ENCODE measurements at regions not wholly inside any gene's neighbourhood (a gene's known extent, or its start where the extent isn't known, plus 50 kb on each side); places are given as distances from the start of the nearest gene placed in this dataset.

DNA sequence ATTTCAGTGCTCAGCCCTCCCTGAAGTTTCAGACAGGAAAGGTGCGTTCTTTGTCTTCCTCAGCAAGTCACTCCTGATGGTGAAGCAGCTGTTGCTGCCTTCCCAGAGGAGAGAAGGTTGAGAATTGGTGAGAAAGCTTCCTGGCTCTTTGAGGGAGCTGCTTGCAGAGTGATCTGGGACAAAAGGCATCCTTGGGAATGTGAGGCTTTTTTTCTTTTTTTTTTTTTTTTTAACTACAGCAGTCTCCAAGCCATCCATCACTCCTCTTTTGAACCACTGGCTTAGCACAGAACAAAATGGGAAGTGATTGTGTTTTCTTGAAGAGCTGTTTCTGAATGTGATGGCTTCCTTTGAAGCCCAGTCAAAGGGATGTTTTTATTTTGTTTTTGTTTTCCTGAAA, 120.4 kb upstream of the LRIG3 start (continued):
- TF ChIP-seq, protein P1, sequence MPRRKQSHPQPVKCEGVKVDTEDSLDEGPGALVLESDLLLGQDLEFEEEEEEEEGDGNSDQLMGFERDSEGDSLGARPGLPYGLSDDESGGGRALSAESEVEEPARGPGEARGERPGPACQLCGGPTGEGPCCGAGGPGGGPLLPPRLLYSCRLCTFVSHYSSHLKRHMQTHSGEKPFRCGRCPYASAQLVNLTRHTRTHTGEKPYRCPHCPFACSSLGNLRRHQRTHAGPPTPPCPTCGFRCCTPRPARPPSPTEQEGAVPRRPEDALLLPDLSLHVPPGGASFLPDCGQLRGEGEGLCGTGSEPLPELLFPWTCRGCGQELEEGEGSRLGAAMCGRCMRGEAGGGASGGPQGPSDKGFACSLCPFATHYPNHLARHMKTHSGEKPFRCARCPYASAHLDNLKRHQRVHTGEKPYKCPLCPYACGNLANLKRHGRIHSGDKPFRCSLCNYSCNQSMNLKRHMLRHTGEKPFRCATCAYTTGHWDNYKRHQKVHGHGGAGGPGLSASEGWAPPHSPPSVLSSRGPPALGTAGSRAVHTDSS (CRISPR knock-in tag; conservative IDR thresholded peaks at IDR 0.05): no peak
- TF ChIP-seq CEBPG (CRISPR knock-in tag; IDR thresholded peaks at IDR 0.05): no peak

DNA sequence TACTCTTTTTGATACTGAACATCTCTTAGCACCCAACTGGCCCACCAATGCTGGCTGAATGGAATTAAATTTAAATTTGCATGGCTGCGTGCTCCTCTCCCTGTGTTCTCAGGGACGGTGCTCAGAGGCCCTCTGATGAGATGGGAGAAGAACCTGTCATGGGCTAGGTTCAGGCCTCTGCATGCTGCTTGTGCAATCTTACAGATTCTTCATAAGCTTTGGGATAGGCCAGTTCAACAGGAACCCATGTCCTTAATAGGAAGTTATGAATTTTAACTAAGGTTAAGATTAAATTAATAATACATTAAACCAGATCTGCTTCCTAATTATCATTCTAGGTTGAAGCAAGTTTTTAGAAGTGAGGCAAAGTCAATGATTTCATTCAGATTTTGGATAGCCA, 119.7 kb upstream of the LRIG3 start:
- H3K4me2 ChIP-seq (ENCODE audit: low read depth, low read length): no peak overlapping the region
- no peaks in the 10 kb centered on the region for H3K27me3 ChIP-seq (ENCODE audit: control insufficient read depth in 1 of 2, insufficient read depth in 2 of 2, low read length in 2 of 2)
- POLR2A ChIA-PET: no interaction called here
- CTCF ChIA-PET (ENCODE audit: low intra/inter-chr PET ratio, low total read pairs): no interaction called here
- H4K20me1 ChIP-seq (ENCODE audit: insufficient read depth, low read length): no peaks in the 10 kb centered on the region
- no peaks in the 10 kb centered on the region for H3K9me3 ChIP-seq (ENCODE audit: low read length)
- in situ Hi-C loops (cut with HindIII; ENCODE audit: extremely low pct_ligation_motif_present, low pct_unique_long_range_greater_than_20kb) (no loop called here), intact Hi-C loops (cut with micrococcal nuclease; ENCODE audit: unreplicated experiment) (no loop called here)
- DNase-seq (ENCODE audit: low spot score): no peak
- H2AFZ ChIP-seq (ENCODE audit: low read length): no peak overlapping the region
- H3K36me3 ChIP-seq (replicated peaks in 1 of 2; ENCODE audit: control insufficient read depth in 1 of 2, insufficient read depth in 2 of 2, low read length in 2 of 2): no peaks in the 10 kb centered on the region
- no peak overlapping the region for H3K4me3 ChIP-seq (replicated peaks in 1 of 3; ENCODE audit: insufficient read depth in 1 of 3, low read depth in 2 of 3, low read length in 3 of 3)
- H3K9ac ChIP-seq (ENCODE audit: insufficient read depth, low read depth, low read length): no peak overlapping the region
- FAIRE-seq: no peak
- no peak for ATAC-seq
- H3K79me2 ChIP-seq (ENCODE audit: insufficient read depth, low read length): no peaks in the 10 kb centered on the region
- TF ChIP-seq KDM6A (CRISPR knock-in tag; IDR thresholded peaks at IDR 0.05; ENCODE audit: low read depth): no peak
- TF ChIP-seq, protein P2, sequence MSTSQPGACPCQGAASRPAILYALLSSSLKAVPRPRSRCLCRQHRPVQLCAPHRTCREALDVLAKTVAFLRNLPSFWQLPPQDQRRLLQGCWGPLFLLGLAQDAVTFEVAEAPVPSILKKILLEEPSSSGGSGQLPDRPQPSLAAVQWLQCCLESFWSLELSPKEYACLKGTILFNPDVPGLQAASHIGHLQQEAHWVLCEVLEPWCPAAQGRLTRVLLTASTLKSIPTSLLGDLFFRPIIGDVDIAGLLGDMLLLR (CRISPR knock-in tag; IDR thresholded peaks at IDR 0.05): no peak
- no peak for TF ChIP-seq ZNF550 (CRISPR knock-in tag; IDR thresholded peaks at IDR 0.05; ENCODE audit: borderline replicate concordance)
- TF ChIP-seq ZNF547 (CRISPR knock-in tag; IDR thresholded peaks at IDR 0.05): no peak
- TF ChIP-seq ZNF329 (CRISPR knock-in tag; IDR thresholded peaks at IDR 0.05; ENCODE audit: low read depth): no peak
- no peak for TF ChIP-seq SMARCE1 (IDR thresholded peaks at IDR 0.05; ENCODE audit: borderline replicate concordance)
- TF ChIP-seq NFE2L2 (IDR thresholded peaks at IDR 0.05; ENCODE audit: low read length): no peak
- no peak for TF ChIP-seq SETDB1 (CRISPR knock-in tag; IDR thresholded peaks at IDR 0.05; ENCODE audit: borderline replicate concordance)
- TF ChIP-seq, protein P3, sequence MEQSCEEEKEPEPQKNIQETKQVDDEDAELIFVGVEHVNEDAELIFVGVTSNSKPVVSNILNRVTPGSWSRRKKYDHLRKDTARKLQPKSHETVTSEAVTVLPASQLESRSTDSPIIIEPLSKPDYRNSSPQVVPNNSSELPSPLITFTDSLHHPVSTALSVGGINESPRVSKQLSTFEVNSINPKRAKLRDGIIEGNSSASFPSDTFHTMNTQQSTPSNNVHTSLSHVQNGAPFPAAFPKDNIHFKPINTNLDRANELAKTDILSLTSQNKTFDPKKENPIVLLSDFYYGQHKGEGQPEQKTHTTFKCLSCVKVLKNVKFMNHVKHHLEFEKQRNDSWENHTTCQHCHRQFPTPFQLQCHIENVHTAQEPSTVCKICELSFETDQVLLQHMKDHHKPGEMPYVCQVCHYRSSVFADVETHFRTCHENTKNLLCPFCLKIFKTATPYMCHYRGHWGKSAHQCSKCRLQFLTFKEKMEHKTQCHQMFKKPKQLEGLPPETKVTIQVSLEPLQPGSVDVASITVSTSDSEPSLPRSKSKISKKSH (CRISPR knock-in tag; IDR thresholded peaks at IDR 0.05; ENCODE audit: borderline replicate concordance): no peak
- TF ChIP-seq CHD4 (IDR thresholded peaks at IDR 0.05; ENCODE audit: borderline replicate concordance, low read length): no peak
- TF ChIP-seq RBM22 (optimal IDR thresholded peaks at IDR 0.05; ENCODE audit: low read length): no peak
- TF ChIP-seq, protein P4, sequence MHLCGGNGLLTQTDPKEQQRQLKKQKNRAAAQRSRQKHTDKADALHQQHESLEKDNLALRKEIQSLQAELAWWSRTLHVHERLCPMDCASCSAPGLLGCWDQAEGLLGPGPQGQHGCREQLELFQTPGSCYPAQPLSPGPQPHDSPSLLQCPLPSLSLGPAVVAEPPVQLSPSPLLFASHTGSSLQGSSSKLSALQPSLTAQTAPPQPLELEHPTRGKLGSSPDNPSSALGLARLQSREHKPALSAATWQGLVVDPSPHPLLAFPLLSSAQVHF (CRISPR knock-in tag; IDR thresholded peaks at IDR 0.05): no peak
- TF ChIP-seq ZMYM2 (CRISPR knock-in tag; IDR thresholded peaks at IDR 0.05): no peak
- TF ChIP-seq ARNT (IDR thresholded peaks at IDR 0.05): no peak
- TF ChIP-seq ZSCAN21 (CRISPR knock-in tag; IDR thresholded peaks at IDR 0.05; ENCODE audit: borderline replicate concordance): no peak
- no peak for TF ChIP-seq ZNF12 (CRISPR knock-in tag; IDR thresholded peaks at IDR 0.05)
- TF ChIP-seq ZNF205 (CRISPR knock-in tag; IDR thresholded peaks at IDR 0.05): no peak
- TF ChIP-seq SRSF4 (IDR thresholded peaks at IDR 0.05; ENCODE audit: low read depth, low read length, poor library complexity, severe bottlenecking): no peak
- WGBS (ENCODE audit: low lambda C conversion rate): 68% methylated on average over 2 of the region's 2 CpGs
- no peaks in the 10 kb centered on the region for H3K4me1 ChIP-seq (ENCODE audit: insufficient read depth, low read length)
- no peak overlapping the region for H3K27ac ChIP-seq (ENCODE audit: extremely low read length, insufficient read depth, low read length)
- BruUV-seq (replicated peaks): no TSS peak

All from HepG2 (cell line).